Neural cell (in vitro differentiated cells): ENCODE measurements at regions not wholly inside any gene's neighbourhood (a gene's known extent, or its start where the extent isn't known, plus 50 kb on each side); places are given as distances from the start of the nearest gene placed in this dataset.

Experiments
- H2AFZ ChIP-seq: fragments of 200-600, 300-800 bp; sonication (generic), shearing (Covaris generic); 2 replicates; pipeline ENCODE4 v1.6.0; 2014; ENCODE audit warnings: low read depth, mild to moderate bottlenecking, antibody characterized with exemption, low read length, moderate library complexity
- H3F3A ChIP-seq: fragments of 200-600 bp; shearing (Covaris generic); 2 replicates; pipeline ENCODE4 v1.6.1; 2016; ENCODE audit warnings: mild to moderate bottlenecking, moderate library complexity, mixed read lengths, antibody characterized with exemption, low read length; ENCODE audit not compliant: insufficient read depth, poor library complexity, severe bottlenecking
- H3K27ac ChIP-seq: fragments of 200-600, 300-800 bp; sonication (generic), shearing (Covaris generic); 2 replicates; pipeline ENCODE4 v1.5.1; 2014; ENCODE audit warnings: mild to moderate bottlenecking, low read length, moderate library complexity
- H3K27me3 ChIP-seq: fragments of 300-800, 200-600 bp; sonication (generic), shearing (Covaris generic); 2 replicates; pipeline ENCODE4 v1.6.0; 2014; ENCODE audit warnings: mild to moderate bottlenecking, low read depth, low read length, moderate library complexity; ENCODE audit not compliant: insufficient read depth
- H3K36me3 ChIP-seq: fragments of 300-800, 200-600 bp; sonication (generic), shearing (Covaris generic); 2 replicates; pipeline ENCODE4 v1.5.1; 2014; ENCODE audit warnings: mild to moderate bottlenecking, antibody characterized with exemption, low read length, moderate library complexity; ENCODE audit not compliant: insufficient read depth
- H3K4me2 ChIP-seq: fragments of 300-800, 200-600 bp; sonication (generic), shearing (Covaris generic); 2 replicates; pipeline ENCODE4 v1.6.0; 2014; ENCODE audit warnings: mild to moderate bottlenecking, low read length
- H3K4me3 ChIP-seq: fragments of 300-800, 200-600 bp; sonication (generic), shearing (Covaris generic); 2 replicates; pipeline ENCODE4 v1.5.1; 2014; ENCODE audit warnings: mild to moderate bottlenecking, low read length, moderate library complexity
- H3K79me2 ChIP-seq: fragments of 200-600 bp; shearing (Covaris generic); replicated peaks from 2 replicates; pipeline ENCODE4 v1.6.0; 2014; ENCODE audit warnings: mild to moderate bottlenecking, low read length, moderate library complexity; ENCODE audit not compliant: insufficient read depth
- H3K9ac ChIP-seq: fragments of 300-800, 200-600 bp; sonication (generic), shearing (Covaris generic); 2 replicates; pipeline ENCODE4 v1.6.1; 2016; ENCODE audit warnings: mild to moderate bottlenecking, low read length, mixed read lengths
- H3K9me2 ChIP-seq: fragments of 200-600 bp; shearing (Covaris generic); 2 replicates; pipeline ENCODE4 v1.6.1; 2016; ENCODE audit warnings: mild to moderate bottlenecking, low read length, mixed read lengths; ENCODE audit not compliant: insufficient read depth
- H3K9me3 ChIP-seq: fragments of 200-600, 300-800 bp; sonication (generic), shearing (Covaris generic); 2 replicates; pipeline ENCODE4 v1.6.1; 2016; ENCODE audit warnings: mild to moderate bottlenecking, mixed run types, low read length, moderate library complexity, mixed read lengths
- H4K20me1 ChIP-seq: fragments of 200-600 bp; shearing (Covaris generic); 2 replicates; pipeline ENCODE4 v1.6.1; 2016; ENCODE audit warnings: mild to moderate bottlenecking, mixed run types; ENCODE audit not compliant: insufficient read depth
- EP300 ChIP-seq: fragments of 450-650 bp; conservative IDR thresholded peaks from 2 replicates; pipeline ENCODE4 v1.6.1; 2014; ENCODE audit warnings: antibody characterized with exemption, mild to moderate bottlenecking, moderate library complexity; ENCODE audit not compliant: poor library complexity, severe bottlenecking
- EZH2 ChIP-seq: fragments of 200-600, 300-800 bp; shearing (Covaris generic), sonication (generic); IDR thresholded peaks from 2 replicates; pipeline ENCODE4 v1.6.1; 2014; ENCODE audit warnings: antibody characterized with exemption, low read length, borderline replicate concordance, mild to moderate bottlenecking; ENCODE audit not compliant: insufficient read depth, poor library complexity, severe bottlenecking
- MXI1 ChIP-seq: fragments of 450-650 bp; conservative IDR thresholded peaks from 2 replicates; pipeline ENCODE4 v1.6.1; 2014; ENCODE audit warnings: antibody characterized with exemption, mild to moderate bottlenecking; ENCODE audit not compliant: poor library complexity, severe bottlenecking
- POLR2AphosphoS5 ChIP-seq: IDR thresholded peaks from 2 replicates; pipeline ENCODE4 v1.6.1; 2012
- RAD21 ChIP-seq: fragments of 450-650 bp; conservative IDR thresholded peaks from 2 replicates; pipeline ENCODE4 v1.6.1; 2014; ENCODE audit warnings: antibody characterized with exemption, mild to moderate bottlenecking, moderate library complexity
- SMC3 ChIP-seq: fragments of 450-650 bp; conservative IDR thresholded peaks from 2 replicates; pipeline ENCODE4 v1.6.1; 2014; ENCODE audit warnings: antibody characterized with exemption, mild to moderate bottlenecking, moderate library complexity; ENCODE audit not compliant: poor library complexity
- TAF1 ChIP-seq: IDR thresholded peaks from 2 replicates; pipeline ENCODE4 v1.6.1; 2012; ENCODE audit warnings: low read depth
- TF ChIP-seq, protein P1 (sequence below): IDR thresholded peaks from 2 replicates; pipeline ENCODE4 v1.6.1; 2012; ENCODE audit warnings: borderline replicate concordance
- TF ChIP-seq, protein P2 (sequence below): fragments of 450-650 bp; IDR thresholded peaks from 2 replicates; pipeline ENCODE4 v1.5.1; 2014; ENCODE audit warnings: antibody characterized with exemption, mild to moderate bottlenecking, moderate library complexity; ENCODE audit not compliant: poor library complexity, severe bottlenecking

DNA sequence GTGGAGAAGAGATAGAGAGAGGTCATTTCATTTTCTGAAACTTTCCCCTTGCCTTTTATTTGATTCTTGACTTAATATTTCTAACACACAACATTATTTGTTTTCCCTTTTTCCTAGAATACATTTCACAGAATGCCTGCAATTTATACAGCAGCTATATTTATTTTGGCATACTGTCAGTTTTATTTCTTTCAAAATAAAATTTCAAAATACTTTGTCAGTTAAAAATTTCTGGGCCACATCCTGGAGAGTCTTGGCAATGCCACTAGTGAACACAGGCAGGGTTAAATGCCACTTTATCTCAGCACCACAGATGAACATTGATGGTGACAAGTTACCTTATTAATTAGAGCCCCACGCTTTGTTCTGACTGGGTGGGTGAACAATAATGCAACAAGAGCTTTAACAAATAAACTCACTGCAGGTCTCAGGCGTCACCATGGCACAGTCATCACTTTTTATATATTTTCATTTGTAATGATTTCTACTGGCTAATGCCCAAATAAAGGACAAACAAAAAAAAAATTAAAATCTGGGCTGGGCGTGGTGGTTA, 494.0 kb downstream of the KIF20B start:
- H3K27ac ChIP-seq, result no peak overlapping the region
- H2AFZ ChIP-seq, result no peak overlapping the region
- H3K36me3 ChIP-seq, result no peaks in the 10 kb centered on the region
- H3K27me3 ChIP-seq, result no peaks in the 10 kb centered on the region
- TF ChIP-seq, protein P1, sequence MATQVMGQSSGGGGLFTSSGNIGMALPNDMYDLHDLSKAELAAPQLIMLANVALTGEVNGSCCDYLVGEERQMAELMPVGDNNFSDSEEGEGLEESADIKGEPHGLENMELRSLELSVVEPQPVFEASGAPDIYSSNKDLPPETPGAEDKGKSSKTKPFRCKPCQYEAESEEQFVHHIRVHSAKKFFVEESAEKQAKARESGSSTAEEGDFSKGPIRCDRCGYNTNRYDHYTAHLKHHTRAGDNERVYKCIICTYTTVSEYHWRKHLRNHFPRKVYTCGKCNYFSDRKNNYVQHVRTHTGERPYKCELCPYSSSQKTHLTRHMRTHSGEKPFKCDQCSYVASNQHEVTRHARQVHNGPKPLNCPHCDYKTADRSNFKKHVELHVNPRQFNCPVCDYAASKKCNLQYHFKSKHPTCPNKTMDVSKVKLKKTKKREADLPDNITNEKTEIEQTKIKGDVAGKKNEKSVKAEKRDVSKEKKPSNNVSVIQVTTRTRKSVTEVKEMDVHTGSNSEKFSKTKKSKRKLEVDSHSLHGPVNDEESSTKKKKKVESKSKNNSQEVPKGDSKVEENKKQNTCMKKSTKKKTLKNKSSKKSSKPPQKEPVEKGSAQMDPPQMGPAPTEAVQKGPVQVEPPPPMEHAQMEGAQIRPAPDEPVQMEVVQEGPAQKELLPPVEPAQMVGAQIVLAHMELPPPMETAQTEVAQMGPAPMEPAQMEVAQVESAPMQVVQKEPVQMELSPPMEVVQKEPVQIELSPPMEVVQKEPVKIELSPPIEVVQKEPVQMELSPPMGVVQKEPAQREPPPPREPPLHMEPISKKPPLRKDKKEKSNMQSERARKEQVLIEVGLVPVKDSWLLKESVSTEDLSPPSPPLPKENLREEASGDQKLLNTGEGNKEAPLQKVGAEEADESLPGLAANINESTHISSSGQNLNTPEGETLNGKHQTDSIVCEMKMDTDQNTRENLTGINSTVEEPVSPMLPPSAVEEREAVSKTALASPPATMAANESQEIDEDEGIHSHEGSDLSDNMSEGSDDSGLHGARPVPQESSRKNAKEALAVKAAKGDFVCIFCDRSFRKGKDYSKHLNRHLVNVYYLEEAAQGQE, result no peak
- TF ChIP-seq EZH2 (no peak), TAF1 (no peak), POLR2AphosphoS5 (no peak), MXI1 (no peak), RAD21 (no peak), EP300 (no peak), SMC3 (no peak)
- TF ChIP-seq, protein P2, sequence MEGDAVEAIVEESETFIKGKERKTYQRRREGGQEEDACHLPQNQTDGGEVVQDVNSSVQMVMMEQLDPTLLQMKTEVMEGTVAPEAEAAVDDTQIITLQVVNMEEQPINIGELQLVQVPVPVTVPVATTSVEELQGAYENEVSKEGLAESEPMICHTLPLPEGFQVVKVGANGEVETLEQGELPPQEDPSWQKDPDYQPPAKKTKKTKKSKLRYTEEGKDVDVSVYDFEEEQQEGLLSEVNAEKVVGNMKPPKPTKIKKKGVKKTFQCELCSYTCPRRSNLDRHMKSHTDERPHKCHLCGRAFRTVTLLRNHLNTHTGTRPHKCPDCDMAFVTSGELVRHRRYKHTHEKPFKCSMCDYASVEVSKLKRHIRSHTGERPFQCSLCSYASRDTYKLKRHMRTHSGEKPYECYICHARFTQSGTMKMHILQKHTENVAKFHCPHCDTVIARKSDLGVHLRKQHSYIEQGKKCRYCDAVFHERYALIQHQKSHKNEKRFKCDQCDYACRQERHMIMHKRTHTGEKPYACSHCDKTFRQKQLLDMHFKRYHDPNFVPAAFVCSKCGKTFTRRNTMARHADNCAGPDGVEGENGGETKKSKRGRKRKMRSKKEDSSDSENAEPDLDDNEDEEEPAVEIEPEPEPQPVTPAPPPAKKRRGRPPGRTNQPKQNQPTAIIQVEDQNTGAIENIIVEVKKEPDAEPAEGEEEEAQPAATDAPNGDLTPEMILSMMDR, result no peak
- H3K9ac ChIP-seq, result no peak overlapping the region
- no peaks in the 10 kb centered on the region for H3K9me2 ChIP-seq
- H3F3A ChIP-seq, result no peaks in the 10 kb centered on the region
- no peak overlapping the region for H3K4me2 ChIP-seq
- no peaks in the 10 kb centered on the region for H4K20me1 ChIP-seq
- H3K4me3 ChIP-seq, result no peak overlapping the region
- H3K9me3 ChIP-seq, result no peaks in the 10 kb centered on the region
- H3K79me2 ChIP-seq, result no peaks in the 10 kb centered on the region

GRCh38 chr10:90197766-90198165, 496.4 kb downstream of the KIF20B start:
- TF ChIP-seq MXI1 (no peak), RAD21 (no peak), EP300 (no peak), SMC3 (no peak), TAF1 (no peak), EZH2 (no peak), POLR2AphosphoS5 (no peak)
- TF ChIP-seq, protein P1, result no peak
- TF ChIP-seq, protein P2, result no peak
- Histone ChIP-seq H3F3A (peaks cover 3% of the 10 kb centered on the region), H3K36me3 (no peaks in the 10 kb centered on the region), H3K79me2 (no peaks in the 10 kb centered on the region), H3K4me3 (no peak overlapping the region), H3K9me2 (no peaks in the 10 kb centered on the region), H3K27me3 (no peaks in the 10 kb centered on the region), H2AFZ (no peak overlapping the region), H3K4me2 (no peak overlapping the region), H3K27ac (no peak overlapping the region), H3K9me3 (no peaks in the 10 kb centered on the region), H3K9ac (no peak overlapping the region), H4K20me1 (no peaks in the 10 kb centered on the region)
